ENCODE measurements at regions not wholly inside any gene's neighbourhood (a gene's known extent, or its start where the extent isn't known, plus 50 kb on each side); places are given as distances from the start of the nearest gene placed in this dataset.

- H3K4me3 ChIP-seq (replicated peaks in 1 of 2; ENCODE audit: low read depth in 2 of 2, low read length in 2 of 2): no peak overlapping the region
- TF ChIP-seq CTCF (IDR thresholded peaks at IDR 0.05; ENCODE audit: low read depth, low read length): no peak
- DNase-seq (ENCODE audit: low read depth in 2 of 2): no peak
Observed at GRCh38 chr5:131023498-131023865, 141.6 kb downstream of the HINT1 start.

GRCh38 chr5:131022811-131023497, 142.1 kb downstream of the HINT1 start:
- no peak overlapping the region for H3K4me3 ChIP-seq (replicated peaks in 1 of 2; ENCODE audit: low read depth in 2 of 2, low read length in 2 of 2)
- no peak for DNase-seq (ENCODE audit: low read depth in 2 of 2)
- TF ChIP-seq CTCF (IDR thresholded peaks at IDR 0.05; ENCODE audit: low read depth, low read length): no peak

GRCh38 chr5:131021646-131022045, 143.4 kb downstream of the HINT1 start:
- no peak for DNase-seq (ENCODE audit: low read depth in 2 of 2)
- TF ChIP-seq CTCF (IDR thresholded peaks at IDR 0.05; ENCODE audit: low read depth, low read length): no peak
- H3K4me3 ChIP-seq (replicated peaks in 1 of 2; ENCODE audit: low read depth in 2 of 2, low read length in 2 of 2): no peak overlapping the region

- no peak for TF ChIP-seq CTCF (IDR thresholded peaks at IDR 0.05; ENCODE audit: low read depth, low read length)
- no peak for DNase-seq (ENCODE audit: low read depth in 2 of 2)
- no peak overlapping the region for H3K4me3 ChIP-seq (replicated peaks in 1 of 2; ENCODE audit: low read depth in 2 of 2, low read length in 2 of 2)
Observed at GRCh38 chr5:131019601-131020315, 145.3 kb downstream of the HINT1 start.

- no peak overlapping the region for H3K4me3 ChIP-seq (replicated peaks in 1 of 2; ENCODE audit: low read depth in 2 of 2, low read length in 2 of 2)
- TF ChIP-seq CTCF (IDR thresholded peaks at IDR 0.05; ENCODE audit: low read depth, low read length): no peak
- DNase-seq (ENCODE audit: low read depth in 2 of 2): no peak
Observed at GRCh38 chr5:131019111-131019510, 145.9 kb downstream of the HINT1 start.

GRCh38 chr5:131008329-131008728, 156.7 kb downstream of the HINT1 start:
- no peak for TF ChIP-seq CTCF (IDR thresholded peaks at IDR 0.05; ENCODE audit: low read depth, low read length)
- no peak for DNase-seq (ENCODE audit: low read depth in 2 of 2)
- no peak overlapping the region for H3K4me3 ChIP-seq (replicated peaks in 1 of 2; ENCODE audit: low read depth in 2 of 2, low read length in 2 of 2)

Data from cardiac fibroblast (primary cell).